HEK293 (cell line): ENCODE measurements at regions not wholly inside any gene's neighbourhood (a gene's known extent, or its start where the extent isn't known, plus 50 kb on each side); places are given as distances from the start of the nearest gene placed in this dataset.

Experiments used
- BCL11B ChIP-seq: fragments of 450-650 bp; formaldehyde crosslinking; IDR thresholded peaks from 2 replicates; pipeline ENCODE4 v1.5.1; 2016; ENCODE audit warnings: low read depth, missing biosample characterization, missing genetic modification characterization
- CTCF ChIP-seq: fragments of 450-650 bp; formaldehyde crosslinking; IDR thresholded peaks from 2 replicates; pipeline ENCODE4 v1.5.1; 2016; ENCODE audit warnings: missing biosample characterization, missing genetic modification characterization
- GLIS2 ChIP-seq: fragments of 450-650 bp; formaldehyde crosslinking; IDR thresholded peaks from 2 replicates; pipeline ENCODE4 v1.5.1; 2016; ENCODE audit warnings: missing biosample characterization, missing genetic modification characterization
- KLF1 ChIP-seq: fragments of 450-650 bp; formaldehyde crosslinking; IDR thresholded peaks from 2 replicates; pipeline ENCODE4 v1.5.1; 2016; ENCODE audit warnings: missing biosample characterization, missing genetic modification characterization
- KLF17 ChIP-seq: fragments of 450-650 bp; formaldehyde crosslinking; IDR thresholded peaks from 2 replicates; pipeline ENCODE4 v1.5.1; 2016; ENCODE audit warnings: missing biosample characterization, missing genetic modification characterization
- KLF9 ChIP-seq: fragments of 450-650 bp; formaldehyde crosslinking; IDR thresholded peaks from 2 replicates; pipeline ENCODE4 v1.5.1; 2016; ENCODE audit warnings: missing biosample characterization, missing genetic modification characterization, low read depth
- PATZ1 ChIP-seq: fragments of 450-650 bp; formaldehyde crosslinking; IDR thresholded peaks from 2 replicates; pipeline ENCODE4 v1.5.1; 2016; ENCODE audit warnings: missing biosample characterization, missing genetic modification characterization
- PBX3 ChIP-seq: sonication (generic); formaldehyde crosslinking; IDR thresholded peaks from 2 replicates; pipeline ENCODE4 v1.8.1; 2022; ENCODE audit warnings: mild to moderate bottlenecking, moderate library complexity, missing genetic modification reagents
- PRDM1 ChIP-seq: fragments of 450-650 bp; formaldehyde crosslinking; IDR thresholded peaks from 2 replicates; pipeline ENCODE4; 2016; ENCODE audit warnings: missing biosample characterization, missing genetic modification characterization
- PRDM4 ChIP-seq: fragments of 450-650 bp; formaldehyde crosslinking; IDR thresholded peaks from 2 replicates; pipeline ENCODE4 v1.5.1; 2017; ENCODE audit warnings: missing biosample characterization, missing genetic modification characterization
- RBAK ChIP-seq: fragments of 450-650 bp; formaldehyde crosslinking; IDR thresholded peaks from 2 replicates; pipeline ENCODE4 v1.5.1; 2016; ENCODE audit warnings: missing biosample characterization, missing genetic modification characterization
- SP2 ChIP-seq: fragments of 450-650 bp; formaldehyde crosslinking; IDR thresholded peaks from 2 replicates; pipeline ENCODE4 v1.5.1; 2016; ENCODE audit warnings: missing biosample characterization, missing genetic modification characterization
- SP7 ChIP-seq: fragments of 450-650 bp; formaldehyde crosslinking; IDR thresholded peaks from 2 replicates; pipeline ENCODE4 v1.5.1; 2016; ENCODE audit warnings: missing biosample characterization, missing genetic modification characterization
- ZBTB26 ChIP-seq: fragments of 450-650 bp; formaldehyde crosslinking; optimal IDR thresholded peaks from 2 replicates; pipeline ENCODE3; 2016; ENCODE audit warnings: missing biosample characterization, mild to moderate bottlenecking, missing genetic modification characterization
- ZFP3 ChIP-seq: fragments of 450-650 bp; formaldehyde crosslinking; IDR thresholded peaks from 2 replicates; pipeline ENCODE4 v1.5.1; 2016; ENCODE audit warnings: low read depth, missing biosample characterization, missing genetic modification characterization
- ZFP69B ChIP-seq: fragments of 450-650 bp; formaldehyde crosslinking; IDR thresholded peaks from 2 replicates; pipeline ENCODE4 v1.5.1; 2016; ENCODE audit warnings: missing biosample characterization, missing genetic modification characterization
- ZNF280C ChIP-seq: fragments of 450-650 bp; formaldehyde crosslinking; IDR thresholded peaks from 2 replicates; pipeline ENCODE4 v1.5.1; 2016; ENCODE audit warnings: missing biosample characterization, missing genetic modification characterization
- ZNF366 ChIP-seq: fragments of 450-650 bp; formaldehyde crosslinking; conservative IDR thresholded peaks from 2 replicates; pipeline ENCODE4 v1.5.1; 2016; ENCODE audit warnings: missing biosample characterization, missing genetic modification characterization
- ZNF433 ChIP-seq: fragments of 450-650 bp; formaldehyde crosslinking; IDR thresholded peaks from 2 replicates; pipeline ENCODE4 v1.5.1; 2016; ENCODE audit warnings: missing biosample characterization, missing genetic modification characterization, low read depth
- ZNF514 ChIP-seq: fragments of 450-650 bp; formaldehyde crosslinking; IDR thresholded peaks from 2 replicates; pipeline ENCODE4 v1.5.1; 2016; ENCODE audit warnings: missing biosample characterization, missing genetic modification characterization
- ZNF530 ChIP-seq: fragments of 450-650 bp; formaldehyde crosslinking; IDR thresholded peaks from 2 replicates; pipeline ENCODE4 v1.5.1; 2016; ENCODE audit warnings: low read depth, missing biosample characterization, missing genetic modification characterization
- ZNF548 ChIP-seq: fragments of 450-650 bp; formaldehyde crosslinking; IDR thresholded peaks from 2 replicates; pipeline ENCODE4 v1.5.1; 2016; ENCODE audit warnings: missing biosample characterization, missing genetic modification characterization
- ZNF610 ChIP-seq: fragments of 450-650 bp; formaldehyde crosslinking; IDR thresholded peaks from 2 replicates; pipeline ENCODE4 v1.5.1; 2016; ENCODE audit warnings: missing biosample characterization, missing genetic modification characterization, borderline replicate concordance
- ZNF629 ChIP-seq: fragments of 450-650 bp; formaldehyde crosslinking; IDR thresholded peaks from 2 replicates; pipeline ENCODE4 v1.5.1; 2017; ENCODE audit warnings: missing biosample characterization, missing genetic modification characterization
- ZNF692 ChIP-seq: fragments of 450-650 bp; formaldehyde crosslinking; IDR thresholded peaks from 2 replicates; pipeline ENCODE4 v1.5.1; 2016; ENCODE audit warnings: missing biosample characterization, missing genetic modification characterization

GRCh38 chr22:25447686-25448434, 116.6 kb upstream of the GRK3 start (continued):
- TF ChIP-seq KLF9 (0 out of 2 replicates have a peak, but pooled peaks have one; percentile 17), ZNF629 (tag by site-specific recombination) (peak; percentile 13; the same call in 1 of the 2 replicates), PBX3 (CRISPR knock-in tag) (peak; percentile 88; the same call in 1 of the 2 replicates), SP2 (no peak), ZNF692 (peak; percentile 29; the same call in 1 of the 2 replicates), ZNF610 (tag by site-specific recombination) (no peak; the same call in 1 of the 2 replicates), SP7 (tag by site-specific recombination) (peak; percentile 30; the same call in 1 of the 2 replicates), ZNF433 (tag by site-specific recombination) (no peak), GLIS2 (tag by site-specific recombination) (peak; percentile 61), CTCF (tag by site-specific recombination) (peak; percentile 99), RBAK (tag by site-specific recombination) (no peak), ZFP69B (tag by site-specific recombination) (0 out of 2 replicates have a peak, but pooled peaks have one; percentile 24), ZFP3 (tag by site-specific recombination) (no peak), ZNF514 (no peak), ZNF280C (tag by site-specific recombination) (no peak), PRDM1 (no peak), ZNF530 (tag by site-specific recombination) (no peak), PRDM4 (tag by site-specific recombination) (peak; percentile 72), ZNF366 (tag by site-specific recombination) (peak; percentile 8; the same call in 1 of the 2 replicates), KLF17 (tag by site-specific recombination) (0 out of 2 replicates have a peak, but pooled peaks have one; percentile 33), BCL11B (tag by site-specific recombination) (0 out of 2 replicates have a peak, but pooled peaks have one; percentile 51), KLF1 (tag by site-specific recombination) (peak; percentile 11; the same call in 1 of the 2 replicates), PATZ1 (tag by site-specific recombination) (no peak), ZNF548 (no peak), ZBTB26 (tag by site-specific recombination) (peak; percentile 28)
